GM18502 (cell line): ENCODE measurements at regions not wholly inside any gene's neighbourhood (a gene's known extent, or its start where the extent isn't known, plus 50 kb on each side); places are given as distances from the start of the nearest gene placed in this dataset.

Experiments used
- ATAC-seq: cut with Tn5 transposase; IDR thresholded peaks from one replicate; pipeline ENCODE4 v1.9.1; 2021; ENCODE audit warnings: mild to moderate bottlenecking; ENCODE audit not compliant: unreplicated experiment, poor library complexity

GRCh38 chr17:57174591-57174990 is 81.7 kb upstream of the MSI2 start:
- peak; percentile 66 for ATAC-seq

GRCh38 chr17:57178839-57179238 is 77.5 kb upstream of the MSI2 start:
- ATAC-seq: no peak

GRCh38 chr17:57182621-57183020 is 73.7 kb upstream of the MSI2 start:
- no peak for ATAC-seq

- ATAC-seq: no peak
Observed at GRCh38 chr17:57186226-57187019, 69.9 kb upstream of the MSI2 start.

- no peak for ATAC-seq
Observed at GRCh38 chr17:57187391-57187790, 68.9 kb upstream of the MSI2 start.

GRCh38 chr17:57195785-57196460 is 60.4 kb upstream of the MSI2 start:
- no peak for ATAC-seq

- ATAC-seq: no peak
Observed at GRCh38 chr17:57197466-57198071, 58.8 kb upstream of the MSI2 start.

GRCh38 chr17:57201481-57201880 is 54.8 kb upstream of the MSI2 start:
- no peak for ATAC-seq

- ATAC-seq: no peak
Observed at GRCh38 chr17:57203040-57203439, 53.3 kb upstream of the MSI2 start.
